ENCODE measurements at regions not wholly inside any gene's neighbourhood (a gene's known extent, or its start where the extent isn't known, plus 50 kb on each side); places are given as distances from the start of the nearest gene placed in this dataset.
"Not testable (repeated sequence)": the region's sequence is repeated elsewhere in the genome, so short reads cannot be mapped to it uniquely, and the experiment has no call there.

- DNase-seq, result not testable (repeated sequence)
Measured at GRCh38 chr21:35183389-35183788, 134.3 kb upstream of the RUNX1 start.

DNA sequence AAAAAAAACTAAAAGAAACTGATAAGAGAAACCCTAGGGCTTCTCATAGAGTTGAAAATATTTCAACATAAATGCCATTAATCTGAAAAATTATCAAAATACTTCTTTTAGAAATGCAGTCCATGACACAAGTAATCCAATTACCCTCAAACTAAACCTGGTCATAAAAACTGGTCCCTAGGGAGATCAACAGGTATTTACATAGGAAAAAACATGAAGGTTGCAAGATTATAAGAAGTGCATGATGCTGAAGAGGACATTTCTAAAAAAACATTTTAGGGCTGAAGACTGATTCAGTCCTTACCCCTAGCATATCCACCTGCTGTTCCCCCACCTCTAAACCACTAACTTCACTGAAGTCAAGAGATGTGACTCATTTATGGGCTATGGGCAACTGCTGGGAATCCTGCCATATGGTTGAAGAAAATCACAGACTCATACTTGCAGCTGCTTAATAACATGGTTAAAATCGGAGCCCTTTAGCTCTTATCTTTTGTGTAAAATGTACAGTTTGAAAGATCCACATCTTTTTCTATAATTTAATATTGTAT lies 131.0 kb upstream of the RUNX1 start:
- no peak for DNase-seq

DNA sequence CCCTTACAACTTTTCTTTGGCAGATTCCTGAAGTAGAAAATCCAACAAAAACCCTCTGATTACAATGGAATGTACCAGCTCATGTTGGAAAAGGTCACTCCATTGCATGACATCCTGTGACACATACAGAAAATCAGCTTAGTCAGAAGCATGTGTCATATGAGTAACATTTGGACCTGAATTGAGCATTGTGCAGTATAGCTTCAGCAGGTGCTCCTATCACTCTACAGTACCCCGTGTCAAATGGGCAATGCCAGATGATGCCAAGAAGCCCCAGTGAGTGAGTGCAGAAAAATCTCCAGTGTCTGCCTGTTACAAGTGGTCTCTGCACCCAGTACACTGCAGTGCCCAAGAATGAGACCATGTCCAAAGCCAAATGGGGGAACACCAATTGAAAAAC lies 129.7 kb upstream of the RUNX1 start:
- DNase-seq, result no peak

DNA sequence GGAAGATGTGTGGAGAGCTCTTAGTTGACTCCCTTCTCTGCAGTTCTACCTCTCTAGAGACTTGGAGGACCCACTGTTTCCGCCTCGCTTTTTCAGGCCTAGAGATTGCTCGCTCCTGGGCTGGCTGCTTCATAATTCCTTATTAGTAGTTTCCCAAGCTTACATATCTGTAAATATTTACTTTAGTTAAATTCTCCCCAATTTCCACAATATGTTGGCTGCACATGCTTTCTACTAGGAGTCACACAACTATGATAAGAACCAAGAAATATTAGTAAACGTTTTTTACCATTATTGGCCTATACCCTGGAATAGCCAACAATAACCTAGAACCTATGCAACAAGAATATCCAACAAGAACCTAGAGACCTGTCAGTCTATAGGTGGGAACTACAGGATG lies 129.0 kb upstream of the RUNX1 start:
- DNase-seq, result no peak

DNA sequence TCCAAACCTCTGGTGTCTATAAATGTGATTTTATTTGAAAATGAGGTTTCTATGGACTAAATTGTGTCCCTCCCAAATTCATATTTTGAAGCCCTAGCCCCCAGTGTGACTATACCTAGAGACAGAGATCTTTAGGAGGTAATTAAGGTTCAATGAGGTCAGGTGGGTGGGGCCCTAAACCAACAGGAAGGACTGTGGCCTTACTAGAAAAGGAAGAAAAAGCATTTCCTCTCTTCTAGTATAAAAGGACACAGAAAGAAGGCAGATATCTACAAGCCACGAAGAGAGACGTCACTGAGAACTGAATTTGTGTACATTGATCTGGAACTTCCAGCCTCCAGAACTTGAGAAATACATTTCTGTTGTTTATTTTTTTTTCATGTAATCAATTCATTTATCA lies 123.1 kb upstream of the RUNX1 start:
- DNase-seq, result no peak

GRCh38 chr21:35171385-35171784 lies 122.3 kb upstream of the RUNX1 start:
- DNase-seq, result no peak

- no peak for DNase-seq
Measured at GRCh38 chr21:35170818-35171217, 121.7 kb upstream of the RUNX1 start.

- no peak for DNase-seq
Measured at GRCh38 chr21:35170244-35170643, 121.1 kb upstream of the RUNX1 start.

DNA sequence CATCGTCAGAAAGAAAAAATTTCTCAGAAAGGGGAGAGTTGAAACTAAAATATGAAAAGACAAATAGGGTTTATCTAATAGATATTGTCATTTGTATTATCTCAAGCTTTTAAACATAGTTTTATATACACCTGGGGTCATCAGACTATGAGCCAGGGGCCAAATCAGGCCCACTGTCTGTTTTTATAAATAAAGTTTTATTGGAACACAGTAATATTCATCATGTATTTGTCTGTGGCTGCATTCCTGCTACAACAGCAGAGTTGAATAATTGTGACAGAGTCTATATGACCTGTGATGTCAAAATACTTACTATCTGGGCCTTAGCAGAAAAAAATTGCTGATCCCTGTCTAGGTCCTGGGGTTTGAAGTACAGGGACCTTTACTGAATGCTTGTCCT lies 120.5 kb upstream of the RUNX1 start:
- DNase-seq, result no peak

DNA sequence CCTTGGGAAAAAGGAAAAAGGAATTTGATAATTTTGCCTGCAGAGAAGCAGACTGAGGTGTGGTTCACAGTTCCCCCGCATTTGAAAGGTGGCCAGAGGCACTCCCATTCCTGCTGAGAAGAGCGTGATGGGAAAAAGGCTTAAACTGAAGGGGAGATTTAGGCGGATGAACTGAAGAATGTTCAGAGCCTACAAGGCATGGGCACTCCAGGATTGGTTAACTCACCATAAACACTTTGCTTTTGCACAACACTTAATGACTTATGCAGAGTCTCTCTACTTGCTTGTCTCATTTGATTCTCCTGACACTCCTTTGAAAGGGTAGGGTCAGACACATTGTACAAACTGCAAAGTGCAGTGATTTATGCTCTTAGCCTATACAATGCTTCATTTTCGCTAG lies 119.6 kb upstream of the RUNX1 start:
- no peak for DNase-seq

- DNase-seq, result no peak
Measured at GRCh38 chr21:35164971-35165483, 115.9 kb upstream of the RUNX1 start.

DNA sequence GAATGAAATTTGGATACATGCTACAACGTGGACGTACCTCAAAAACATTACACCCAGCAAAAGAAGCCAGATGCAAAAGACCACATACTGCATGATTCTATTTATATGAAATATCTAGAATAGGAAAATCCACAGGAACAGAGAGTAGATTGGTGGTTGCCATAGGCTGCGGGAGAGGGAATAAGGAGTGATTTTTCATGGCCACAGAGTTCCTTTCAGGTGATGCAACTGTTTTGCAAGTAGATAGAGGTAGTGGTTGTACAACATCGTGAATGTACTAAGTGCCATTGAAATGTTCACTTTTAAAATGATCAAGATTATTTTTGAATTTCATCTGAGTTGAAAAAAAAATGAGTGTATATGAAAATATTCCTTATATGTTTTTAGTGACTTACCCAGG lies 115.3 kb upstream of the RUNX1 start:
- DNase-seq, result no peak

GRCh38 chr21:35163411-35163810 lies 114.3 kb upstream of the RUNX1 start:
- no peak for DNase-seq

- DNase-seq, result no peak
Measured at GRCh38 chr21:35162831-35163230, 113.7 kb upstream of the RUNX1 start.

GRCh38 chr21:35159881-35160280 lies 110.8 kb upstream of the RUNX1 start:
- DNase-seq, result no peak

GRCh38 chr21:35157374-35157773 lies 108.3 kb upstream of the RUNX1 start:
- DNase-seq, result not testable (repeated sequence)

DNA sequence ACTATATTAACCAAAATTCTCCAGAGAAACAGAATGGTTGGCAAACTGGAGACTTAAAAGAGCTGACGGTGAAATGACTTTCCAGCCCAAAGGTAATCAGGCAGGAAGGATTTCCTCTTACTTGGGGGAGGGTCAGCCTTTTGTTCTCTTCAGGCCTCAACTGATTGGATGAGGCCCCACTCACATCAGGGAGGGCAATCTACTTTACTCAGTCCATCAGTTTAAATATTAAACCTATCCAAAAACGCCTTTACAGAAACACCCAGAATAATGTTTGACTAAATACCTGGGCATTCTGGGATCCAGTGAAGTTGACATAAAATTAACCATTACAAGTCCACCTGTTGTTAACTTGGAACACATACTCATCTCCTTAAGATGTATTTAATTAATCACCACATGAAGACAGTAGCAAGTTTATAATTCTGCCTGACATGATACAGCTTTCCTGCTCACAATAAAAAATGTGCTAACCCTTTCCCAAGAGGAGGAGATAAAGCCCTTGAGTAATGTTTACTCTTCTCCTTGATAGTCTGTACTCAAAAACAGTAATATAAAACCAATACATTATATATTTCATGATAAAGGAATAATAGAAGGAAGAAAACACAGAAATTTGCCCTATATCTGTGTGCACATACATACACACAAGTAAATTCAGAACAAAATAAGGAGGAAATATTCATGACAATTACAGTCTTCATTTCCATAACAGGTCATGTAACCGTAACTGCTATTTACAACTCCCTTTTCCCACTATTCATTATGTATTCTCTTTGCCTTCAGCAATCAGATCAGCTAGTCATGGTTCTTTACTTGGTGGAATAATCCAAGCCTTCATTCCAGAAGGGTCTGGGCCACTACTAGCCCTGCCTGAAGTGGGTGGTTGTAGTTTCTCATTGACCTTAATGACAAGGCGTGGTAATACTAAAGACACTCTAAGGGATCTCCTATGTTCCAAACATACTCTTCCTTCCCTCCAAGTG lies 107.5 kb upstream of the RUNX1 start:
- no peak for DNase-seq

GRCh38 chr21:35154788-35155187 lies 105.7 kb upstream of the RUNX1 start:
- no peak for DNase-seq

GRCh38 chr21:35153671-35154070 lies 104.6 kb upstream of the RUNX1 start:
- no peak for DNase-seq

GRCh38 chr21:35150562-35151226 lies 101.6 kb upstream of the RUNX1 start:
- DNase-seq, result no peak

DNA sequence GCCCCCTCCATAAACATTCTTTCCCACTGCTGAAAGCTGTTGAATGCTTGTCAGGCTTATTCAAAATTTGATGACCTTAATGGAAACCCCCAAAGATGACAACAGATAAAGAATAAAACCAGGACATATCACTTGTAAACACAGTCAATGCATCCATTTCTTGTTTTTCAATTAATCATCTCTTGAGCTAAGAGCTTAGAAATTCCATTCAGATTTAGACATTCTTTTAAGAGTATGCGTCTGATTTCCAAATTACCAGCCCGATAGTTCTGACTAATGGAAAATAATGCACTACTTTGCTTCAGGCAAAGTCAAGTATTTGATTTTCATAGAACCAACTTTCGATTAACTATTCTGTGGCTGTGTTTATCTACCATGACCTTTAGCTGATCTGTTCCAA lies 100.6 kb upstream of the RUNX1 start:
- no peak for DNase-seq

DNA sequence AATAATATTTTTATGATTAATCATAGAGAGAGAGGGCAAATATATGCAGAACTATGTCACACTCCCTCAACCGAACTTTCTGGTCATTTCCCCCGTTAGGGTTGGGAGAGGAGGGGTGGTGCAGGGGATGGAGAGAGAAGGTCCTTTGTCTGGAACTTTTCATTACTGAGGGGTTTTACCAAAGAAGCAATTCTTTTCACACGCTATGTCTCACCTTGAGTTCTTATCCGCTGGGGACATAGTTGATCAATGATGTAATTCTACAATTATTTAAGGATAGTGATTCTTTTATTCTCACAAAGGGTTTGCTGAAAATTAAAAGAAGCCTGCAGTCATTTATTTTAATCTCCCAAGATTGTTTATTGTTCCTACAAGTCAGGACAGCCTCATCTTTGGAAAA lies 98.3 kb upstream of the RUNX1 start:
- no peak for DNase-seq

- no peak for DNase-seq
Measured at GRCh38 chr21:35145626-35146233, 96.6 kb upstream of the RUNX1 start.
